GM19025 (cell line): ENCODE measurements at regions not wholly inside any gene's neighbourhood (a gene's known extent, or its start where the extent isn't known, plus 50 kb on each side); places are given as distances from the start of the nearest gene placed in this dataset.
"Not testable (repeated sequence)": the region's sequence is repeated elsewhere in the genome, so short reads cannot be mapped to it uniquely, and the experiment has no call there.

Experiments used
- ATAC-seq: cut with Tn5 transposase; IDR thresholded peaks from one replicate; pipeline ENCODE4 v1.9.1; 2021; ENCODE audit warnings: mild to moderate bottlenecking, low read depth, moderate library complexity; ENCODE audit not compliant: unreplicated experiment

DNA sequence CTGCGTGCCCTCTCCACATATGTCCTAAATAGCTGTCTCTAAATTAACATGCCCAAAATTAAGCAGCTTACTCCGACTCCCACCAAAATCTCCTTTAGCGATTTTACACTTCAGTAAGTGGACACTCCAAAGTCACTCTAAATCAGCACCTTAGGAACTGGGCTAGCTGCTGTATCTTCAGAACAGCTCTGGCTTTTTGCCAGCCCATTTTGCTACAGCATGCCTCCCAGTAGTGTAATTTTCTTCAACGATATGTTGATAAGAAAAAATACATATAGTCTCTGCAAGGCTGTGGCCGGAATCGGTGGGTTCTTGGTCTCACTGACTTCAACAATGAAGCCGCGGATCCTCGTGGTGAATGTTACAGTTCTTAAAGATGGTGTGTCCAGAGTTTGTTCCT, 291.8 kb upstream of the RGPD4 start:
- no peak for ATAC-seq

DNA sequence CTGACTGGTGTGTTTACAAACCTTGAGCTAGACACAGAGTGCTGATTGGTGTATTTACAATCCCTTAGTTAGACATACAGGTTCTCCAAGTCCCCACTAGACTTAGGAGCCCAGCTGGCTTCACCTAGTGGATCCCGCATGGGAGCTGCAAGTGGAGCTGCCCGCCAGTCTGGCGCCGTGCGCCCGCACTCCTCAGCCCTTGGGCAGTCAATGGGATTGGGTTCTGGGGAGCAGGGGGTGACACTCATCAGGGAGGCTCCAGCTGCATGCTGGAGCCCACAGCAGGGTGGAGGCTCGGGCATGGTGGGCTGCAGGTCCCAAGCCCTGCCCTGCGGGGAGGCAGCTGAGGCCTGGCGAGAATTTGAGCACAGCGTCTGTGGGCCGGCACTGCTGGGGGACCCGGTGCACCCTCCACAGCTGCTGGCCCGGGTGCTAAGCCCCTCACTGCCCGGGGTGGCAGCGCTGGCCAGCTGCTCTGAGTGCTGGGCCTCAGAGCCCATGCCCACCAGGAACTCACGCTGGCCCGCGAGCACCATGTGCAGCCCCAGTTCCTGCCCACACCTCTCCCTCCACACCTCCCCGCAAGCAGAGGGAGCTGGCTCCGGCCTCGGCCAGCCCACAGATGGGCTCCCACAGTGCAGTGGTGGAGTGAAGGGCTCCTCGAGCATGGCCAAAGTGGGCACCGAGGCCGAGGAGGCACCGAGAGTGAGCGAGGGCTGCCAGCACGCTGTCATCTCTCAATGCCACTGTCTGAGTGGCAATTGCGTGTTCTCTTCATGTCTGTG, 290.6 kb upstream of the RGPD4 start:
- not testable (repeated sequence) for ATAC-seq

DNA sequence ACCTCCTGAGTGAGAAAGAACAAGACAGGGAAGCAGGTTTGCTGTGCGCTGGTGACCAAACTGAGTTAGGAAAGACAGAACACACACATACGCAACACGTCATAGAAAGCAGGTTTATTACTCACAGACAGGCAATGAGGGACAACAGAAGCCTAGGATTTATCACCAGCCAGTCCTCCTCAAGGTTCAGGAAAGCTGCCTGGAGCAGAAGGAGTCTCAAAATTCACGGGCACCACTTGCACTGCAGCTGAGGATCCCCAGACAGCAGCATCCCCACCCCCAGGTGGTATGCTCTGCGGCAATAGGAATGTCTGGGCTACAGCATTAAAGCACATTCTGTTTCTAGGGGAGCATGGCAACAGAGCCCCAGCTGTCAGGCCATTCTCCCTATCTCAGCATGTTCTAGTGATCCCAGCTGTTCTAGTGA, 284.4 kb upstream of the RGPD4 start:
- no peak for ATAC-seq

DNA sequence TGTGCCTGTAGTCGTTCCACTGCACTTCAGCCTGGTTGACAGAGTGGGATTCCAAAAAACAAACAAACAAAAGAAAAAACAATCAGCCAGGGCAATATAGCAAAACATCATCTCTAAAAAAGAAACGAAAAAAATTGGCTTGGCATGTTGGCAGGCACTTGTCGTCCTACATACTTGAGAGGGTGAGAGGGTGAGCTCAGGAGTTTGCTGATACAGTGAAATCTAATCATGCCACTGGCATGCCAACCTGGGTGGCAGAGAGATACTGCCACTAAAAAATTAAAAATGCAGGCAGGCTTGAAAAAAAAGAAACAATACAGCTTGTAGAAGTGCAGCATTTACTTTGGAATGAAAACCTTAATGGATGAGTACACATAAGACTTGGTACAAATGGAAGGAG, 282.9 kb upstream of the RGPD4 start:
- no peak for ATAC-seq

DNA sequence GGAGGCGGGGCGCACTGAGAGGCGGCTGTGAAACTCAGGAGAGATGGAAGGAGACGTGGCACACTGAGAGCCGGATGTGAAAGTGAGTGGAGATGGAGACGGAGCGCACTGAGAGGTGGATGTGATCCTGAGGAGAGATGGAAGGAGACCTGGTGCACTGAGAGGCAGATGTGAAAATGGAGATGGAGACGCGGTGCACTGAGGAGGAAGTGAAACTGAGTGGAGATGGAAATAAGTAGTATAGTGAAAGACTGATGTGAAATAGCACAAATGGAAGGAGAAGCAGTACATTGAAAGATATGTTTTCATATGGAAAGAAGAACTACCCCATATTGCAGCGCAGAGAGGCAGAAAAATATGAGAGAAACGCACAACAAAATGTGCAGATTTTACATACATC, 281.6 kb upstream of the RGPD4 start:
- ATAC-seq: no peak

DNA sequence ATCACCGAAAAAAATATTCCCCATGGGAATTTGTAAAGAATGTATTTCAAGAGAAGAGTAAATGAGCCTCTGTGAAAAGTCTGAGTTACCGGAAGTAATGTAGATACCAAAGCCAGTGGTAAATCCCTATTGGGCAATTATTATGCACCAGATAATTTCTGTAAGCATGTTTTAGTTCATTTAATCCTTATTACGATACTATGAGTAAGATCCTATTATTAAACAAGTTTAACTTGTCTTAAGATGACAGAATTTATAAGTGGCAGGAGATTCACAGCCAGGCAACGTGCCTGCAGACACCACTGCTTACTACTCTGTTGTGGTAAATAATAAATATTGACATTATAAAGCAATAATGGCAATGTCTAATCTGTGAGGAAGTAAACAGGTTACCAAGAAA, 280.8 kb upstream of the RGPD4 start:
- no peak for ATAC-seq

DNA sequence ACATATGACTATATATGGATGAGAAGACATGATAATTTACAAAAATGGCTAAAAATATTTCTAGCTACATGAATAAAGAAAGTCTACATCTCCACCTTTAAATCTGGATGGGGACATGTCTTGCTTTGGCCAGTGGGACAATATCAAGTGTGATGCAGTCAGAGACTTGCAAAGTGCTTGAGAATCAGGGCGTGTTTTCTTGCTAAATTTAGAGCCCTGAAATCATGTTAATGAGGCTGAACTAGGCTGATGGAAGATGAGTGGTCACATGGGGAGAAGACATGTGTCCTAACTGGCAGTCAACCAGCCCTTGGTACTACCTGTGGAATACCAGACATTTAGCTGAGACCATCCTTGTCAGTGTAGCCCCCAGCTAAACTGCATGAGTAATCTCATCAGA, 278.5 kb upstream of the RGPD4 start:
- ATAC-seq: no peak

DNA sequence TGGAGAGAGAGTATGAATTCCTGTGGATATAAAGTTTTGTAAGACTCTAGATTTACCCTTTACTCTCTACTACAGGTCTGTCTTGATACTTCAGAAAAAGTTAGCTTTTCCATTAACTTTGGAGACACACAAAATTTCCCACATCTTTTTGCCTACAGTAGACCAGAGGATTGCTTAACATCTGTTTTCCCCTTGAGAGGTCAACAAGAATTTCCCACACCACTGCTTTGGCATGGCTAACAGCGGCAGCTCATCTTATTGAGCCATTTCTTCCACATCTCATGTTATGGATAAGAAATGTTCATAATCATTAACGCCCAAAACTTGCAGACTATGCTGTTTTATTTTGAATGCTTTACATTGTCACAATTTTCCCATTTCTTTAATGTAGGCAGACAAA, 273.6 kb upstream of the RGPD4 start:
- ATAC-seq: no peak

DNA sequence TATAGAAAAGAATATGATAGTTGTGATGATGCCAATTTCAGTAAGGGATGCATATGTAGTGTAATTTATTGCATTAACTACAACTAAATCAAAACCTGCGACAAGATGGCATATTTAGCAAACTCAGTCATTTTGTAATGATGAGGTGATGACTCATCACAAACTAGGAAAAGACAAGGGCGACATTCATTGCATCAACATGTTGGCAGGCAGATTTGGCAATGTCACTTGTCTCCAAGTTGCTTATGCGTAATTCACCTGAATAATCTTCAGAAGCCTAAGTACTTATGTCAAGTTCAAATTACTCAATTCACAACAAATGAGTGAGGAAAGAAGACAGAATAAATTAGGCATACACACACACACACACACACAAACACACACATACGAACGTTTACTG, 273.2 kb upstream of the RGPD4 start:
- ATAC-seq: no peak

DNA sequence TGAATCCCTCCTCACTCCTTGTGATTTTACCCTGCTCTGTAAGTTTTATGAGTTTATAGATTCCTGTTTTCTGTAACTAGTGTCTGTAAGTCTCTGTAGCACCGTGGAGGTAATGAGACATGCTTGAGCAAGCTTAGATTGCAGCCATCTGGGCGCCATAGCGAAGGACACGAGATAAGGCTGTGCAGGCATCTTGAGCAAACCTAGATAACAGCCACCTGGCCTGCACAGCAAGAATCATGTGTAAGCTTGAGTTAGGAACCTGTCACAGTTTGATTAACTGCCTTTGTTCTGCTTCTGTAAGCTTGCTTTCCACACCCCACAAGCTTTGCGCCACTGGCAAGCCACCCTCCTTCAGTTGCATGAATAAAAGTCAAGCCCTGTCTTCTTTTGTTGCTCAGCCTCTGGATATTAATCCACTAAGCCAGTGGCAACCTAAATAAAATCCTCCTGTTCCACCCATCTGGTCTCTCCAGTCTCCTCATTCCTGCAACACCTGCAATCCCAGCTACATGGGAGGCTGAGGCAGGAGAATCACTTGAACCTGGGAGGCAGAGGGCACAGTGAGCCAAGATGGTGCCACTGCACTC, 270.6 kb upstream of the RGPD4 start:
- ATAC-seq: no peak

DNA sequence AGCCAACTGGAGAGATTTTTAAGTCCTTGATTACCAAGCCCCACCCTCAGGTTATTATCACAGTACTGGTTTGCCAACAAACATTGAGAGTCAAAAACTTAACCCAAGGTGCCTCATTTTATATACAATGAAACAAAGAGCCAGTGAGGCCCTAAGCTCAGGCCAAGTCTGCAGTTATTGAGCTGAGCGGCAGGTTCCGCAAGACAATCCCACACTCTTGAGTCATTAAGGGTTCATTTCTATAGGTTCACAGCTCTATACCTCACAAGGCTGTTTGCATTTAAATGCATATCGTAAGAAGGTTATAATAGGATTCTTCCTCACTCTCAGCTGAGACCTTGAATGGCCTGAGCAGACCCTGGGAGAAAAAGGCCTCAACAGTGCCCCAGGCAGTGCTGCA, 268.4 kb upstream of the RGPD4 start:
- ATAC-seq: no peak

DNA sequence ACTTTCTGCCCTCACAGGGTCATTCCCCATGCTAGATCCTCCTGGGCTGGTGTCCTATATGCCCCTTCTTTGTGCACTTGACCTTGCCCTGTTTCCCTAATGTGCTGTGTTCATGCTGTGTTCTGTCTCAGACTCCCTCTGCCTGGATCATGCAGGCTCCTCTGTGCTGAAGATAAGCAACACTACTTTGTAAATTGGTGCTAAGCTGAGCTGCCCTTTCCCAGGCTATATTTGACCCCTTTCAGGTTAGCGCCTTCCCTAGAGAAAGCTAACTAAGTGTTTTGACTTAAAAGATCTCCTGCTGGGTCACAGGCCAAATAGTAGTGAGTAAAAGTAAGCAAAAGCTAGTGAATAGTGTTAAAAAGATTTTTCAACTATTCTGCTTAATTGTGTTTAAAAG, 257.2 kb upstream of the RGPD4 start:
- no peak for ATAC-seq

DNA sequence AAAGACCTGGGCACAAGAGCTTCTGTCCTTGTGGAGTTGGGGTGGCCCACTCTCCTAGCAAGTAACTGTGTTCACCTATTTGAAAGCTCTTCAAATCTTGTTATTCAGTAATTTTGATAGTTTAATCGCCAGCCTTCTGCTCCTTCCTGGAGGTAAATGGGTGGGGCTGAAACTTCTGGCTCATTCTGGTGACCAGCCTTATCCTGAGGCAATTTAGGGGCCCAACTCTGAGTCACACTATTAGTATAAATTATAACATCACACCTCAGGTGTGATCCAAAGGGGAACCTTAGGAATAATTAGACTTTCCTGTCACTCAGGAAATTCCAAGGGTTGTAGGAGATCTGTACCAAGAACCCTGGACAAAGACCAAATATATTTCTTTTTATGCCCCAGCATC, 255.8 kb upstream of the RGPD4 start:
- no peak for ATAC-seq

DNA sequence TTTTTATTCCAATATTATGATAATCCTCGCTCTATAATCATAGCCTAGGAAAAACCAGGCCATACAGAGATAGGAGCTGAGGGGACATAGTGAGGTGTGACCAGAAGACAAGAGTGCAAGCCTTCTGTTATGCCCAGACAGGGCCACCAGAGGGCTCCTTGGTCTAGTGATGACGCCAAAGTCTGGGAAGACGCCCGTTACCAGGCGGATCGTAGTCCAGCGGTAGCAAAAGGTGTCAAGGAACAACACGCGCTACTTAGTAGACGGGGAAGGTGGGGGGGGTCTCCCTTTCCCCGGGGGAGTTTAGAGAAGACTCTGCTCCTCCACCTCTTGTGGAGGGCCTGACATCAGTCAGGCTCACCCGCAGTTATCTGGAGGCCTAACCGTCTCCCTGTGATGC, 253.8 kb upstream of the RGPD4 start:
- not testable (repeated sequence) for ATAC-seq

DNA sequence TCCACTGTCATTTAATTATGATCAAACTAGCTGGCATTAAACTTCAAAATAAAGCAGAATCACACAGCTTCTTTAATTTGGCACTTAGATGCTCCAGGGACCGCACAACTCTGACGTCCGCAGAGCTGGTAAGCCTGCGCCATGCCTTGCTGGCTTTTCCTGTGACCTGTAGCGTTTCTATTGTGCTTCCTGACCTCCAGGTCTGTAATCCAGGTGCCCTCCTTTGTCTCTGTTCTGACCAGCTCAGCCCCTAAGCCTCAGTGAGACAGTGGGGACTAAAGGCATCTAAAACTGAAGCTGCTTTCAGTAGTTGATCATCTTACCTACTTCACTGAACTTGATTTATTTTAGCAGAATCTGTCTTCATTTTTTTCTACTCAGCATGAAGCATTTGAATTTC, 249.7 kb upstream of the RGPD4 start:
- no peak for ATAC-seq

DNA sequence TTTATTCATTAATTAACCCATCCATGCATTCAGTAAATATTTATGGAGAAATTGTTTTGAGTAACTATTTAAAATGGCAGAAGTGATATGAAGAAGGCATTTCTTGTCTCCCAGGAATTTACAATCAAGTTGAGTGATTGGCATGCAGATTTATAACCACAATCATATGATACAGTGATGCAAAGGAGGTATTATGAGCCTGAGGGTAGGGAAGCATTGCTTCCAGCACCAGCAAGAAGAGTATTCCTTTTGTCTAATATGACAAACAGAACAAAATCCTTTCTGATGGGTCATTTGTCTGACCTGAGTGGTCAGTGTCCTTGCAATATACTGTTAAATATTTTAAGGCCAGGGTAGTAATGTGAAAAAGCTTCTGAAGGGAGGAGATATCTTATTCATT, 244.2 kb upstream of the RGPD4 start:
- no peak for ATAC-seq

DNA sequence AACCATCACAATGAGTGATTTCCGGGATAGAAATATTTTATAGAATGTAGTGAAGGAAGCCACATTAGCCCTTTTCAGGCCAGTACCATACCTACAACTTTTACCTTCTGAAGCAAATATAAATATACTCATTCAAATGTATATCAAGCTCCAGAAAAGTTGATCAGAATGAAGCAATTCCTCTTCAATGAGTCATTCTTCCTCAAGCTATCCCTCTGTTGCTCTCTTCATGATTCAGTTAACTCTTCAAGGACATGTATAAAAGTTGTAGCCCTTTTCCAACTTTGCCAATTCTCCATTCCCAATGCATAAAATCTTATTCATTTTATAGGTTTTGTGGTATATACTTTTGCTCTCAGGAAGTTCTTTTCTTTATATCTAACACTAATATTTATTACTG, 242.1 kb upstream of the RGPD4 start:
- no peak for ATAC-seq

DNA sequence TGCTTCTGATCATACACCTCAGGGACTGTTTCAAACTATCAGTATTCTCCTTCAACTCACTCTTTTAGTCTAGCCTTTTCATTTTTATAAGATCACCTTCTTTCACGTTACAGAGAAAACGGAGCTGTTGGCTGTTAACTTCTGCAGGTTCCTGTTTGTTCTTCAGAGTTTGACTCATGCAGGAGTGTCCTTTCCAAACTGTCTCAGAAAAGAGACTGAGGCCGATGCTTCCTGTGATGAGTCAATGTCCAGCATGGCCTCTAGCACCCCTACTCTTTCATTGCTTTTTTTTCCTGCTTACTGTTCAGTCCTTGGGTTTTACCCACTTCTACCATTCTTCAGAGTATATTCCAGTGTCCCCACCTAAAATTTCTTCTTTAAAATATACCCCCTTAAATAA, 240.8 kb upstream of the RGPD4 start:
- ATAC-seq: no peak

DNA sequence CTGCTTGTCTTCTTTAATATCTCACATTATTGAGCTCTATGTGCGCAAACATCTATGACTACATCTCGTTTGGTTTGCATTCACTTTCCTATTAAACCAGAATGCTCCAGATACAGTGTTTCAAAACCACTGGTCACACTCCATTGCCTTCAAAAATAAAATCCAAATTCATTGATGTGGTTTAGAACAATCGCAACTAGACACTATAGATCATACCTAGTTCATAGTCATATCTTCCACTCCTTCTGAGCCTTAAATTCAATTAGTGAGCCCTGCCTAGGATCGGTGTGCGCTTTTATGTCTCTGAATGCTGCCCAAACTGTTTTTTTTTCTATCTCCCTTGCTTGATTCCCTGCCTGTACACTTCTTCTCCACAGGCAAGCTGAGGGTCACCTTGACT, 238.5 kb upstream of the RGPD4 start:
- no peak for ATAC-seq

DNA sequence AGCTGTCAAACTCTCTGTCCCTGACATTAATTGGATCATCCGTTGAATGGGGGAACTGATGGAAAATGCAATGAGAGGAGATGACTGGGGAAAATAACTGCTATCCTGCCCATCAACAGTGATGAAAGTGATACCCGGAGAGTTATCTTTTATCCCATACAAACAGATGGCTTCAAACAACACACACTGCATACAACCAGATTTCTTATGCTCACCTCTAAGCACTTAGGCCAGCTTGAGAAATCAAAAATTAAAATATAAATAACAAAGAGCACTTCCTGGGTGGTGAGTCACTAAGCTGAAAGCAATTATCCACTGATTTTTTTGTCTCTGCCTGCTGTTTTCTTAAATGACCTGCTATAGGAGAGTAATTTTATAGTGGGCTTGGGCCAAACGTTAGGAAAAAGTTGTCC, 237.6 kb upstream of the RGPD4 start:
- ATAC-seq: no peak

DNA sequence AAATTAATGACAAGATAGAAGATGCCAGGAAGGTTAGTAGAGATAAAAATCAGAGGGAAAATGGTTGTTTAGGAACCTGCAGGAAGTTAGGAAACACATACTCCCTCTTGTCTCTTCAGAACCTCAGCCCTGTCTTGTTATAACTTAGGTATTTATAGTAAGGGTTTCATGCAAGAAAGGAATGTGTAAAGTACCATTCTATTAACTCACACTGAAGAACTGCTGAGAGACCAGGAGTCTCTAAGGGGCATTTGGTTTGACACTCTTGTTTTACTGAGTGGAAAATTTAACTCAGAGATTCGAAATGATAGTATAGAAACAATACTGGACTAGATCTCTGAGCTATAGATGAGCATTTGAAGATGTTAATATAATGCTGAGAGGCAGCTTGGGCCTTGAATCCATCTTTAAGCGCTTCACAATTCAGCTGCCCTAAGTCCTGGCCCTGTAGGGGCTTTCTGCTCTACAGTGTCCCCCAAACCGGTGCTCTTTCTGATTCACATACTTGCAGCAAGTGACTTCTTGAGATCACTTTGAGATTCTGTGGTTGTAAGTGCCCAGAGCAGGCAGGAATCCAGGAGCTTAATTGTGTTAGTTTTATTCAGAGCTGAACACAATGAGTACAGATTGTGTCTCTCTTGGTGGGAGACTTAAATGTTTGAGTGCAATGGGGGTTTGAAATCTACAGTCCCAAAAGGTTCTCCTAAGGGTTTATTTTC, 235.0 kb upstream of the RGPD4 start:
- ATAC-seq: no peak

DNA sequence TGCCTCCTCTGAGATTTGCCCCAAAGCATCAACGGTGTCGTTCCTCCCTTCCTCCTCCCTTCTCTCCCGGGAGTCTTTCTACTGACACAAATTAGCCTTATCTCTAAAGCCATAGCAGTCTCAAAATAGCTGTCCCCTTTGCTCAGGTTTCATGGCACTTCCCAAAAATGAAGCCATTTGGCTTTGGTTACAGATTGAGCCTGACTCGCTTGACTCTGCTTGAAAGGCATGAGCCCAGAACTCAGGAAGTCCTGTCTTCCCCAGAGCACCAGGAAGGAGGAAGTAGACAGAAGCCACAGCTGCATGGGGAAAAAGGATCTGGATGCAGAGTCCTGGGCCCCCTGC, 234.4 kb upstream of the RGPD4 start:
- no peak for ATAC-seq
